ENCODE measurements at regions not wholly inside any gene's neighbourhood (a gene's known extent, or its start where the extent isn't known, plus 50 kb on each side); places are given as distances from the start of the nearest gene placed in this dataset.
"Not testable (repeated sequence)": the region's sequence is repeated elsewhere in the genome, so short reads cannot be mapped to it uniquely, and the experiment has no call there.

DNA sequence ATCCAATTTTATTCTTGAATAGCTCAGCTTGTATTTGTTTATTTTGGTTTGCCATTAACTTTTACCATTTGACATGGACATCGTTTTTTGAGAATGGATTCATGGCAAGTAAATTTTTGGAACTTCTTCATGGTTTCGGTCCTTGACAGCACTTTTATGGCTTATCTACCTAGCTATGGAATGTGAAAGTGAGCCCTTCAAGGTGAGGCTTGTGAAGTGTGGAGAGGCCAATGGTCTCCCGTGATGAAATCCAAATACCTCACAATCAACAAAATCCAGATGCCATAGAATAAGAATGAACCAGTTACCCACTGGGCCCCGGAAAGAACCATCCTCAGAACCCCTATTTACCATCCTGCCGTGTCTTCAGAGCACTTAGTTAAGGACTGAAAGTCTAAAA lies 978.8 kb downstream of the FSCB start:
- DNase-seq: no peak

DNA sequence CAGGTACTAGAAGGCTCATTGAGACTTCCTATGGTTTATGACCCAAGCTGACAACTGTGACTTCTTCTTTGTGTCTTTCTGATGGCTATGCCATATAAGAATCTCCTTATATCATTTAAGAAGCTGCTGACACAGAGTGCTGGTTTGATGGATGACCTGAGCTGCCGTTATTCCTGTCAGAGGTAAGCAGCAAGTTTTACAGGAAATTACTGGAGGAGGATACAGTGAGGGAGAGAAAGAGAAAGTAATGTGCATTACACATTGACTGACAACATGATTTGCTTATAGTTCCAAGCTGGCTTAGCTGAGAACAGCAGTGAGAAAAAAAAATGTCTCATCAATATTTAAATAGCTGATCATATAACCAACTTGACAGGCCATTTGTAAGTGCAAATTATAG lies 981.4 kb downstream of the FSCB start:
- DNase-seq: no peak

DNA sequence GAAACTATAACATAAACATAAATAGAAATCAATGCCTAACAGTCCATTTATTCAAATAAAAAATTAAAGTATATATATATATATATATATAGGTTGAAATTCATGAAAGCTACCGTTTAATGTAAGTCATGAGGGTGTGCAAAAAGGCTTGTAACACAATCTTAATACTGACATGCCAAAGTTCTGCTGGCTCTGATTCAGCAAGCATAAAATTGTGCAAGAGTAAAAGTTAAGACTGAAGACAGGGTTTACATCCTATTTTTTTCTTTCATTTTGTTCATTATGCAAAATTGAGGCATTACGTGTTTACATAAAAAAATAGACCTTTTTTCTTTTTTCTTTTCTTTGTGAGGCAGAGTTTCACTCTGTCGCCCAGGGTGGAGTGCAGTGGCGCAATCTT lies 984.2 kb downstream of the FSCB start:
- DNase-seq: no peak

DNA sequence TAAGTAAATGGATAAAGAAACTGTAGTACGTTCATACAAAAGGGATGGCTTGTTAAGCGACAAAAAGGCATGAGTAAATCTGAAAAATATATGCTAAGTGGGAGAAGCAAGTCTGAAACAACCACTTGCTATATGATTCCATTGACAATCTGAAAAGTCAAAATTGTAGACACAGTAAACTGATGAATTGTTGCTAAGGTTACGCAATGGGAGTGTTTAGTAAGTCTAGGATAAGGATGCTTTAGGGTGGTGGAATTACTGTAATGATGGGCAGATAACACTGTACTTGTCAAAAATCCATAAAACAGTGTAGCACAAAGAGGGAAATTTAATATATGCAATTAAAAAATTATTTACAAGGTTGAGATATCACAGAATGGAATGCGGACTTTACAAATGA lies 984.9 kb downstream of the FSCB start:
- no peak for DNase-seq

DNA sequence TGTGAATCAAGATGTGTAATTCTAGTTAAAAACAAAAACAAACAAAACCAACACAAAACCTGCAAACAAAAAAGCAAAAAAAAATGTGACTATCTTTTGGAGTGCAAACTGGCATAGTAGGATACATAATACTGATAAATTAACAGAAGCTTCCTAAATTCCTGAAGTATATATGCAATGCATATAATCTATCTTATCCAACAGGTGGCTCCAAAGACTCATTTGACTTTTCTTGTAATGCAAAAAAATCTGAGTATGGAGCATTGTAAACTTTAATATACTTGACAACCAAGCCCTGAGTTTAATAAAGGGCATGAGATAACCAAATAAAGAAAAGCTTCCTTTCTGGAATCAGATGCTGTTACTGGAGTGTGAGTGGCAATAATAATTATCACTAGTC lies 1003.6 kb downstream of the FSCB start:
- DNase-seq: no peak

DNA sequence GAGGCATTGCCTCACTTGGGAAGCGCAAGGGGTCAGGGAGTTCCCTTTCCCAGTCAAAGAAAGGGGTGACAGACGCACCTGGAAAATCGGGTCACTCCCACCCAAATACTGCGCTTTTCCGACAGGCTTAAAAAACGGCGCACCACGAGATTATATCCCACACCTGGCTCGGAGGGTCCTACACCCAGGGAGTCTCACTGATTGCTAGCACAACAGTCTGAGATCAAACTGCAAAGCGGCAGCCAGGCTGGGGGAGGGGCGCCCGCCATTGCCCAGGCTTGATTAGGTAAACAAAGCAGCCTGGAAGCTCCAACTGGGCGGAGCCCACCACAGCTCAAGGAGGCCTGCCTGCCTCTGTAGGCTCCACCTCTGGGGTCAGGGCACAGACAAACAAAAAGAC lies 1014.7 kb downstream of the FSCB start:
- DNase-seq: not testable (repeated sequence)

DNA sequence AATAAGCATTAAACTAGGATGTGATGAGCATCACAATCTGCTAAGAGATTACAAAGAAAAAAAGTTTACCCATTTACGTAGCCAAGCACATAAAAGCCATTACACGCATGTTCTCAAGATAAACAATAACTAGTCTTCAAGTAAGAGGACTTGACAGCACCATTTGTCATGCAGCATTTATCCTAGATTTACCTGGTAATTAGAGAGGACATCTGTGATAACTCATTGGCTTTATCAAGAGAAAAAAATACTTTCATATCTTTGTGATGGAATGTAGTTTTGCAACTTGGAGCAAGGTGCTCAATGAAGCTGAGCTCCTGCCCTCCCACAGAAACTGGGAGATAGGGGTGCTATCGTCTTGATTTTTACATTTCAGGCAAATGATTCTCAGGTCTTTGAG lies 1023.7 kb downstream of the FSCB start:
- no peak for DNase-seq

DNA sequence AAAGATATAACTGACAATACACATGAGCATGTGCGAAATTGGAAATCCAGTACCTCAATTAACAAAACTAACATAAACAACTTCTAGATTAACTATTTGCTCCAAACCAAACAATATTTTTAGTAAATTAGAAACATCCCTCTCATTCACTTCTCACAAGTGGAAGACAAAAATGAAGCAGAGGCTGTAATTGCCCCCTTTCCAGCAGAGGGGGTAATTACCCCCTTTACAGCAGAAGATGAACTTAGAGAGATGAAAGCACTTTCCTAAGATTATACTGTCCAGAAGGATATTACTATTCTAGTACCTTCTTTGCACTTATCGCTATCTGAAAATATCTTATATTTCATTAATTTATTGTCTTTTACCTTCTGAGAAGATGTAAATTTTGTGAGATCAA lies 1025.2 kb downstream of the FSCB start:
- no peak for DNase-seq

DNA sequence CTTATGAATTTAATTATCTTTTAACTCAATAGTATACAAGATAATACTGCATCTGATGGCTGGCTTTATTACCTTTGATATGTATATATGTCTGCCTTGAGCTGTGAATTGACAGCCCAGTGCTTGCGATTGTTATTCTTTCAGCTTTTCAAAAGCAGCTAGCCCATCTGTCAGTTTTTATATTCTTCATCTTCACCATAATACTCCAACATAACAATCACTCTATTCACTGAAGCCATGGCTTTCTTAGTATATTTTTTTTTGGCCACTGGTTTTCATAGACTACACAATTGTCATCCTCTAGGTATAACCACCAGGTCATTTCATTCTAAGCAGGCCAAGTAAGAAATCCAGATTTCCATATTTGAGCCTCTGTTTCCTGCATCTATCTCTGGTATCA lies 1026.1 kb downstream of the FSCB start:
- DNase-seq: no peak

DNA sequence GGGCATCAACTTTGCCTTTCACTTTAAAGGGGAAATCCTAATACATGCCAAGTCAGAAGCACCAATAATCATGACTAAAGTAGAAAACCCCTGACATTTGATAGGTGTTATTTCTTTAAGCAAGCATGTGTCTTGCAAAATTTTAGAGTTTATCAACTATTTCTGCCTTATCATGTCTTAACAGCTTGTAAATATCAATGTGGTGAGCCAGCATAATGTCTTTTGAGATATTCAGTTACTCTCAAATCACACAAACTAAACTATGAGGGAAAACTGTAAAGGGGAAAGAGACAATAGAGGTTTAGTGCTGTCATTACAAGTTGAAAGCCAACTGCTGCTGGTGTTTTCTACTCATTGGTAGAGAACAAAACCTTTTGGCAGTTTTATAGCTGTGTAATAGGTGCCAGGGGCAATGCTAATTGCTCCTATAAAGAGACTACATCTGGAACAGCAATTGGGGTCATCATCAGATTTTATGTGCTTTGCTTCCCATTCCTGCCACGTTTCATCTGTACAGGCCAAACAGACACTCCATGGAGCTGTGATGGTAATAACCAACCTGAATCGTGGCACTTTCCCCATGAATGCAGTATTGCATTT lies 1027.4 kb downstream of the FSCB start:
- no peak for DNase-seq

DNA sequence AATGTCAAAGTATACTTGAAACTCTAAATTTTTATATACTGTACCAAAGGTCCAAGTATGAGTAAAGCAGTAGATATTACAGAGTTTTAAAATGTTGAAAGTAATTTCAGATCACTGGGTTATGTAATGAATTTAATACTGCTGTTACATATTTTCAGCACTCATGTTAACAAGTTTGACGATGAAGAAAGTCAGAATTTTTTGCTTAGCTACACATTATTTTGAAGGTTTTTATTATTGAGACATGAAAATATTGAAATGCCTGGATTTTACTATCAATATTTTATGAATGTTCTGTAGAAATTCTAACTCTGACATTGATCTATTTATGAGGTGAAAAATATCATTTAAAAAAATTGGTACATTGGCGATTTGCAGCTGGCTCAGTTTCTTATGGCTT lies 1030.3 kb downstream of the FSCB start:
- DNase-seq: no peak

DNA sequence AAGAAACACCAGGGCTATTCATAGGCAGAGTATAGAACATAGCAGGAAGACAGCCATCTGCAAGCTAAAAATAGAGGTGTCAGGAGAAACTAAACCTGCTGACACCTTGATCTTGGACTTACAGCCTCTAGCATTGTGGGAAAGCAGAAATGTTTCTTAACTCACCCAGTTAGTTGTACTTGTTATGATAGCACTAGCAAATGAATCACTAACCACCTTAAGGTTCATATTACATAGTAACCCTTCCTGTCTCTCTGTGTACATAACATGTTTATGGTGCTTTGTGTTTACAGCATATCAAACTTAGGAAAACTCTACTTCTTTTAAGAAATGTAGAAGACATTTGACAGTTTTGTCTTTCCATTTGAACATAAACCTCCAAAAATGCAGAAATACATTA lies 1031.3 kb downstream of the FSCB start:
- DNase-seq: no peak

DNA sequence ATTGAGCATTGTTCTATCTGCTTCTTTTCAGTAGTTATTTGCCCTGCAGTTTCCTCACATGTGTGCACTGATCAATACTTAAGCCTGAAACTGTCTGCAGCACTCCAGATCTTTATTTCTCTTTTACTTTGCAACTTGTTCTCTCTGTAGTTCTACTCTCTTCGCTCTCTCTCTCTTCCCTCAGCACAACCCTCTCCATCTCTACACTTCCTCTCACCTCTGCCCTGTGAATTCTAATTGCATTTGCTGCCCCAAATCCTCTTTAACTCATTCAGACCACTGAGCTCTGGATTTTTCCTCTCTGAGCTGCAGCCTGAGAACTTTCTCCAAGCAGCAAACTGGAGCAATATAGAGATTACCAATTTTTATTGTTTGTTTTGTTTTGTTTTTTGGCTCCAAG lies 1035.5 kb downstream of the FSCB start:
- DNase-seq: no peak

DNA sequence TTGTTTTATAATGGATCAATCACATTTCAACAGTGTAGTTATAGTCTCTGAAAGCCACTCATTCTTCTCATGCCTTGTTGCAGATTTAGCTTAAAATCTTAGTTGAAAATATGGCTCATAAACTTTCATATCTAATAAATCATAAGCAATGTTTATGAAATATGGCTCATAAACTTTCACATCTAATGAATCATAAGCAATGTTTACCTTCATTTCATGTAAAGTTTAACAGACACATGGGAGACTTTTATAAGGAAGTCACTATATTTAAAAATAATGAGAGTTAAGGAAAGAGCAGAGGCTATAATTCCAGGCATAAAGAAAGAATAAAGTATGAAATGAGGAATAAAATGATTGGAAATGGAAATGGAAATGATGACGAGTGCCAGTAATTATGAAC lies 1042.1 kb downstream of the FSCB start:
- DNase-seq: no peak

DNA sequence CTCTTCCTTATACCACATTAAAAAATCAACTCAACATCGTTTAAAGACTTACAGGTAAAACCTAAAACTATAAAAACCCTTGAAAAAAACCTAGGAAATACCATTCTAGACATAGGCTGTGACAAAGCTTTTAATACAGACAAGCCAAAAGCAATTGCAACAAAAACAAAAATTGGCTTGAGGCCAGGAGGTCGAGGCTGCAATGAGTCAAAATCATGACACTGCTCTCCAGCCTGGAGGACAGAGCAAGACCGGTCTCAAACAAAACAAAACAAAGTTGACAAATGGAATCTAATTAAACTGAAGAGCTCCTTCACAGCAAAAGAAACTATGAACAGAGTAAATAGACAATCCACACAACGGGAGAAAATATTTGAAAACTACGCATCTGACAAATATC lies 1057.8 kb downstream of the FSCB start:
- DNase-seq: no peak

DNA sequence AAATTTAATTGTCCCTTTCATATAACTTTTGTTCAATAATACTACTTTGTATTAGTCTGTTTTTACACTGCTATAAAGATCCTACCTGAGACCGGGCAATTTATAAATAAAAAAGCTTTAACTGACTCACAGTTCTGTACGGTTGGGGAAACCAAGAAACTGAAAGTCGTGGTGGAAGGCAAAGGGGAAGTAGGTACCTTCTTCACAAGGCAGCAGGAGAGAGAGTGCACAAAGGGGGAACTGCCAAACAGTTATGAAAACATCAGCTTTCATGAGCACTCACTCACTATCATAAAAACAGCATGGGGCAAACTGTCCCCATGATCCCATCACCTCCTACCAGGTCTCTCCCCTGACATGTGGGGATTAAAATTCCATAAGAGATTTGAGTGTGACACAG lies 1069.0 kb downstream of the FSCB start:
- DNase-seq: no peak

DNA sequence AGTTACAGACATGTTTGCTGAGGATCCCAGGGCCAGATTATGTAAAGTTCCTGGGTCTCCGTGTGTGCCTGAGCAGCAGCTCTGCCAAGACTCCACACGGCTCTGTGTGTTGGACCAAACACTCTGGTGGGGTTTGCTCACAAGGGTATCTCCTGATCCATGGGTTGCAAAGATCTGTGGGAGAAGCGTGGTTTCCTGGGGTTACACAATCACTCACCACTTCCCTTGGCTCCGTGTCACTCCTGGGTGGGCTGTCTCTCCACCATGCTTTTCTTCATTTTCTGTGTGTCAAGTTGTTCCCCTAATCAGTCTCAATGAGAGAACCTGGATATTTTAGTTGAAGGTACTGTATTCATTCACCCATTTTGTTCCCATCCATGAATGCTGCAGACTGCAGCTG lies 1088.8 kb downstream of the FSCB start:
- no peak for DNase-seq

DNA sequence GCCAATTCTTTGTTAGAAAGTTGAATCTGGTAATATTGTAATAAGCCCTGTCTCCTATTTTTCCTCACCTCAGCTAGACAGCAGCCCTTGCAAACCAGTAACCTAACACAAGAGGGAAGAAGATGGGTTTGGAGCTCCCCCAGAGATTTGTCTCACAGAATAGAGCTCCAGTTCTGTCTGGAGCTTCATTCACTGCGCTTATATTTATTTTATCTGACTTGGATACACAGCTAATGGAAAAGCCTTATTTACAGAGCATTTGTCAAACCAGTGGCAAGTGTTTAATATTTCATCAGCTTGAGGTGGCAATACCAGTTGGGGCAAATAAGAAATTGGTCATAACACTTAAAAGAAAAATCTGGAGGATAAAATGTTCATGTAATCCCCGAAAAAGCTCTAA lies 1094.0 kb downstream of the FSCB start:
- DNase-seq: no peak

DNA sequence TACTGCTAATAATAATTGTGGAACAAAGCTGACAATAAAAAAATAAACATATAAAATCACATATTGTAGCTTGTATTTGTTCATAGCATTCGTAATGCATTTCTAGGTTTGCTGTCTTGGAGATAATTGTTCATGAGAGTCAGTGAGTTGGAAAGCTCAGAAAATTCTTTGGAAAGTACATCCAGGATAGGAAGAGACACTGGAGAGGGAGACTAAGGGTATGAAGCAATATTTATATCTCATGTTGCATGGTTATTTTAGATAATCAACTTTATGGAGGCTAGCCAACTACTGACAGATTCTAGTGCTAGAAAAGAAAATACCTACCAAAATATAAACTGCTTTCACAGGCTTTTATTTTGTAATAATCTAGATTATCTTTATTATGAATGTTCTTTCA lies 1095.2 kb downstream of the FSCB start:
- peak; percentile 21 for DNase-seq

DNA sequence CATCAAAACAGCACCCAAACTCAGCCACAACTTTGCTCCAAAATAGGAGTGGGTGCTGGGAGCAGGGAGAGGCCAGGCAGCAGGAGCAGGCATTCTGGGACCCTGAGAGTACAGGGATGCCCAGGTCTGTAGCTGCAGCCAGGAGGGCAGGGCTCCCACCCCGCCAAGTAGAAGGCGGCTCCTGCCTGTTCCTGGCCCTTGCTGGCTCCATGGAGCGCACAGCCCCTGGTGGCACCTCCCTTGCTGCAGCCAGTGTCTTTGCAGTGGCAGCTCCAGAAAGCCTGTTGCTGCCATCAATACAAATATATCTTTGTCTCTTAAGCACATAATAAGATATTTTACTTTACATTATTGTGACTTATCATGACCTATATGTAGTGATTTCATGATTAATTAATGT lies 1096.5 kb downstream of the FSCB start:
- DNase-seq: no peak

DNA sequence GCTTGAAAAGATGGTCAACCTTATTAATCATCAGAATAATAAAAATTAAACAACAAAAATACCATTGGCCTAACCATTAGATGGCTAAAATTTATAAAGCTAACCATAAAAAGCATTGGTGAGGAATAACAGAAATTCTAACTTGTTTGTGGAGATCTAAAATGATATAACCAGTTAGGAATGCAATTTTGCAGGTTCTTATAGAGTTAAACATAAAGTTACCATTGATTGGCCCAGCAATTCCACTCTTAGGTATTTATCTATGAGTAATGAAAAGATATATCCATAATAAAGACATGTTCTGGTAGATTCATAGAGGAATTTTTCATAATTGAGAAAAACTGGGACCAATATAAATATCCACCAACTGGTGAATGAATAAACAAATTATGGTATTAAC lies 1098.6 kb downstream of the FSCB start:
- DNase-seq: no peak

DNA sequence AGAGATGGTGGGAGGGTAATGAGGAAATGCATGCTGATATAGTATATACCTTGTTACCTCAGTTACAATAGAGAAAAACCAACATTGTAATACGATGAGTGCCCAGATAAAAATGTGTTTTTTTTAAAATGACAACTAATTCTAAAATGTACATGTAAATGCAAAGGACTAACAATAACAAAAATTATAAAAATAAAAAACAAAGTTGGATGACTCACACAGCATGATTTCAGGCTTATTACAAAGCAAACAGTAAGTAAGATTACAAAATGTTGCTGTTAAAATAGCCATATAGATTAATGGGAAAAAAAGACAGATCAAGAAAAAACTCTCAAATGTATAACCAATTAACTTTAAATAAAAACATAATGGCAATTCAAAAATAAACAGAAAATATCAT lies 1099.4 kb downstream of the FSCB start:
- no peak for DNase-seq

DNA sequence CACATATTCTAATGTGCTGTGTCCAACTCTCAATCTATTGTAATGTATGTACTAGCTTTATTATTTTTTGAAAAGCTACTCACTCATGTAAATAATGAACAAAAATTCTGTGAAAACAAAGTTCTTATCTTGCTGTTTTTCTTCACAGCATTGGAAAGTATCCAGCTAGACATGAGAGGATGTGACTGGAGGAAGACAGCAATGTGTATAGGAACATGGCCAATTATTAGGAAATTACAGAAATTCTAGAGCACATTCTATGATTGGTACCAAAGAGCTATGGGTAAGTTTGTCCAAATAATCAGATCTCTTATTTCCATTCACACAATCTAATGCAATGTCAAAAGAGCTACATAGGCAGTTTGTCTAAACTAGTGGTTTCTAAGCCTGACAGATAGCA lies 1100.2 kb downstream of the FSCB start:
- no peak for DNase-seq

DNA sequence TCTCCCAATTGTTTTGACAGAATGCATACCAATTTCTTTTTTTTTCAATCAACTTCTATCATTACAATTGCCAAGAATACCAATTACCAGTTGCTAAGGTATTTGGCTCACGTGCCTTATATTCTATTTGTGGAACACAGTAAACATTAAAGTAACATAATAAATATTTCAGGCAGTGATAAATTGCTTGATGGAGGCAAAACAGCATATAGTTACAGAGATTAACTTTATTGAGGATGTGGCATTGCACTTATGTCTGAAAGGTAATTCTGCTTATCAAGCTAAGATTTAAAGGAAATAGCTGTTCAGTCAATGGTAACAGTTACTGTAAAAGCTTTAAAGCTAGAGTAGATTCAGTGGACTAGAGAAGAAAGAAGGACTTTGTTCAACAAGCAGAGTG lies 1107.8 kb downstream of the FSCB start:
- DNase-seq: no peak

DNA sequence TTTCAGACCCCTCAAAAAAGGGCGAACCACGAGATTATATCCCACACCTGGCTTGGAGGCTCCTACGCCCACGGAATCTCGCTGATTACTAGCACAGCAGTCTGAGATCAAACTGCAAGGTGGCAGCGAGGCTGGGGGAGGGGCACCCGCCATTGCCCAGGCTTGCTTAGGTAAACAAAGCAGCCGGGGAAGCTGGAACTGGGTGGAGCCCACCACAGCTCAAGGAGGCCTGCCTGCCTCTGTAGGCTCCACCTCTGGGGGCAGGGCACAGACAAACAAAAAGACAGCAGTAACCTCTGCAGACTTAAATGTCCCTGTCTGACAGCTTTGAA lies 1136.6 kb downstream of the FSCB start:
- not testable (repeated sequence) for DNase-seq

Data from NCI-H1694 (cell line).